ENCODE measurements at regions not wholly inside any gene's neighbourhood (a gene's known extent, or its start where the extent isn't known, plus 50 kb on each side); places are given as distances from the start of the nearest gene placed in this dataset.
"Not testable (repeated sequence)": the region's sequence is repeated elsewhere in the genome, so short reads cannot be mapped to it uniquely, and the experiment has no call there.

DNA sequence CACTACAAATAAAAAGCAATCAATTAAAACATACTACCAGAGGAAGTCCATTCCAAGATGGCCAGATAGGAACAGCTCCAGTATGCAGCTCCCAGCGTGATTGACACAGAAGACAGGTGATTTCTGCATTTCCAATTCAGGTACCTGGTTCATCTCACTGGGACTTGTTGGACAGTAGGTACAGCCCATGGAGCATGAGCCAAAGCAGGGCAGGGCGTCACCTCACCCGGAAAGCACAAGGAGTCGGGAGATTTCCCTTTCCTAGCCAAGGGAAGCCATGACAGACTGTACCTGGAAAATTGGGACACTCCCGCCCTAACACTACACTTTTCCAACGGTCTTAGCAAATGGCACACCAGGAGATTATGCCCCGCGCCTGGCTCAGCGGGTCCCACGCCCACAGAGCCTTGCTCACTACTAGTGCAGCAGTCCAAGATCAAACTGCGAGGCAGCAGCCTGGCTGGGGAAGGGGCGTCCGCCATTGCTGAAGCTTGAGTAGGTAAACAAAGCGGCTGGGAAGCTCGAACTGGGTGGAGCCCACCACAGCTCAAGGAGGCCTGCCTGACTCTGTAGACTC is 106.0 kb downstream of the BUD13 start:
- not testable (repeated sequence) for DNase-seq (ENCODE audit: low read depth)

GRCh38 chr11:116665523-116665922 is 107.3 kb downstream of the BUD13 start:
- DNase-seq (ENCODE audit: low read depth), result no peak

DNA sequence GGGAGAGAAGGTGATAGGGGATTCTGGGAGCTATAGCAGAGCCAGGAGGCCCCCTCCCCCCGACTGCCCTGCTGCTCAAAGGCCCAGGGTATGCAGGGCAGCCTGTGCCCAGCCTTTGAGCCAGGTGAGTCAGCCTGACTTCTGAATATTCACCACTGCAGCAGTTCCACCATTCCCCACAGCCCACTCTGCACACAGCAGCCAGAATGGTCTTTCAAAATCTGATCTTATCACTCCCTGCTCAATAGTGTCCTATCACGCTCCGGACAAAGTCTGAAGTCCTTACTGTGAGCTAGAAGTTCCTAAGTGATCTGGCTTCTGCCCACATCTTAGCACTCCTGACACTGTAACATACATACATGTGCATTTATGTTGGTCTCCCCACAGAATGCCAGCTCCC is 111.7 kb downstream of the BUD13 start:
- no peak for DNase-seq (ENCODE audit: low read depth)

- no peak for DNase-seq (ENCODE audit: low read depth)
These were observed 112.8 kb downstream of the BUD13 start for GRCh38 chr11:116660011-116660410.

DNA sequence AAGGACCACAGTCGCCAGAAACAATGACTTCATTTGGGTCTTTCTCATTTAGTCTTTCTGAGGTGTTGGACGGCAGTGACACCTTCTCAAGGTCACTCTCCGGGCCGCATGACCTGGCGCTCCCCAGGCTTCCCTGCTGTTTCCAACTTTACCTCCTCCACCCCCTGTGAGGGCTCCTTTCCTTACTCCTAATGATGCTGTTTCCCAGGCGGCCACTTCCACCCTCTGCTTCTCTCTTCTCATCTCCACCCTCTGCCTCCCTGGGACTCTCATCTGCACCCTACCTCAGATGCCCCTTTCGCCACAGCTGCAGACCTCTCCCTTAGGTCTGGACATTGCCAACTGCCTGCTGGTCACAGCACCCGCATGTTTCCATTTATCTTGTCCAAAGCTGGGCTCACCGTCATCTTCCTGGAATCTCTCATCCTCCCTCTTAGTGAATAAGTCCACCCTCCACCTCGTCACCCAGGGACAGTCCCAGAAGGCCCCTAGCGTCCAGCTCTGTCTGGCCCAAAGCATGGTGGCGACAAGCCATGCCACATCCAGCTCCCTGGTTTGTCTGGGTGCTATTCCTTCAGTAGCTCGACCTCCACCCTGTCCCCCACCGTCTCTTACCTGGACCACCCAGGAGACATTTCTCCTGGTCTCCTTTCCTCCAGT is 113.8 kb downstream of the BUD13 start:
- DNase-seq (ENCODE audit: low read depth), result no peak

DNA sequence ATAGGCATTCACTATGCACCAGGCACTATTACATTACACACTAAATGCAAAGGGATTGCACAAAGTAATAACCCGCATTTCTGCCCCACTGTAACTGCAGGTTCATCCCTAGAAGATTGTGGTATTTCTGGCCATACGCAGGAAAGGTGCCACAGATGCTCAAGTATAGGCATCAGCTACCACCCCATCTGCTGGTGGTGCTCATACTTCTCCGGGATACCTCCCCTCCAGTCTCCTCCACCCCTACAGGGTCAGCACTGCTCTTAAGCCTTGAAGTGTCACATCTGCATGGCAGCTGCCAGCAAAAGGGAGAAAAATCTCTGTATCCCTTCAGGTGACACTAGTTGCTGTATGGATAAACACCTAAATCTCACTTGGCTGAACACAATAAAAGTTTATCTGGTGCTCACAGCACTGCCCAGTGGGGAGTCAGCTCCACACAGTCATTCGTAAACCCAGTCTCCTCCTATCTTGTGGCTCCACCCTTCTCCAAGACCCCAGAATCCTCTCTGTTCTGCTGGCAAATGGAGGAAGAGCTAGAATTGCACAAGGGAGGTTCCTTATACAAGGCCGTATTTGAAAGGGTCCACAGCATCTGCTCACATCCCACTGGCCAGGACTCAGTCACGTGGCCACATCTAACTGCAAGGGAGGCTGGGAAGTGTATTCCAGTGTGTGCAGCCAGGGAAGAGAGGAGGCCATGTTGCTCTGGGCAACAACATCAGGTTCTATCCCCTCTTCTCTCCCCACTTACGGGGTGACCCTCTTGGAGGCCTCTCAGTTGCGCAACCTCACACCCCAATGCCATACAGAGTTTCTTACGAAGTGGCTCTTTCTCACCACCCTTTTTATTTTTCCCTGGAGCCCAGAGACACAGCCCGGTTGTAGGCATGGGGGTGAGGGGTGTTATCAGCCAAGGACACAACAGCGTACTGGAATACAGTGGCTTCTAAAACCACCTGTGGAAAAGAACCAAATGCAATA is 114.7 kb downstream of the BUD13 start:
- no peak for DNase-seq (ENCODE audit: low read depth)

DNA sequence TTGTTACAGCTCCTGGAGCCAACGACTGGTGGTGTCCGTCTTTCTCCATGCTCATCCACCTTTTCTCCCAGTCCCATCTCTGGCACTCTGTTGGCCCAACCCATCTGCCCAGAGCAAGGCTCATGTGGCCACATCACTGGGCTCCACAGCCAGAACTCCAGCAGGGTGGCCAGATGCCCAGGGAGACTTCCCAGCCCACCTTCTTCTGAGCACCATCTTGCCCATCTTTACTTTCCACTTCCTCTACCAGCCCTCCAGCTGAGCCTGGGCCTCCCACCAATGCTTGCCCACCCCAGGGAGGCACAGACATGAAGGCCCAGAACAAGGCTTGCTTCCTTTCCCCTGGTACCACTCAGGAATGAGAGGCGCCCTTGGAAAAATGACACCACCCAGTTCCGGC is 116.8 kb downstream of the BUD13 start:
- DNase-seq (ENCODE audit: low read depth), result no peak

- DNase-seq (ENCODE audit: low read depth), result no peak
These were observed 118.3 kb downstream of the BUD13 start for GRCh38 chr11:116654526-116654925.

- DNase-seq (ENCODE audit: low read depth), result no peak
These were observed 119.6 kb downstream of the BUD13 start for GRCh38 chr11:116653206-116653605.

DNA sequence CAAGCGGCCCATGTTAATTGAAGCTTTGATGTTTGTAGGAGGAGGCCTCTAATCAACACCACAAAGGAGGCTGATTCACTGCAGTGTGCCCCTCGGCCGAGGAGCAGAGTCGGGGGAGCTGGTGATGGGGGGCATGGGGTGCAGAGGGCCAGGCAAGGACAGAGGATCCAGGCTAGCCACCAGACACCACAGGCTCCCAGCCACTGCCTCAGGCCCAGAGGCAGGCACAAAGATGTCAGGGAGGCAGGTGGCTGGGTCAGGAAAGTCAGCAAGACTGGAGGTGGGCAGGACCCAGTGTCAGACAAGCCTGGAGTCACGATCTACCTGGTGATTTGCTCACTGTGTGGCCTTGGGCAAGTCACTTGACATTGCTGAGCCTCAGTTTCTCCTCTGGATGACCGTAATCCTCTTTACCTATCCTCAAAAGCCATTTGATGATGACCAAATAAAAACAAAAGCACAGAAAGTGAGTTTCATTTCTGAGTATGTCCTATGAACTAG is 121.0 kb downstream of the BUD13 start:
- DNase-seq (ENCODE audit: low read depth), result no peak

DNA sequence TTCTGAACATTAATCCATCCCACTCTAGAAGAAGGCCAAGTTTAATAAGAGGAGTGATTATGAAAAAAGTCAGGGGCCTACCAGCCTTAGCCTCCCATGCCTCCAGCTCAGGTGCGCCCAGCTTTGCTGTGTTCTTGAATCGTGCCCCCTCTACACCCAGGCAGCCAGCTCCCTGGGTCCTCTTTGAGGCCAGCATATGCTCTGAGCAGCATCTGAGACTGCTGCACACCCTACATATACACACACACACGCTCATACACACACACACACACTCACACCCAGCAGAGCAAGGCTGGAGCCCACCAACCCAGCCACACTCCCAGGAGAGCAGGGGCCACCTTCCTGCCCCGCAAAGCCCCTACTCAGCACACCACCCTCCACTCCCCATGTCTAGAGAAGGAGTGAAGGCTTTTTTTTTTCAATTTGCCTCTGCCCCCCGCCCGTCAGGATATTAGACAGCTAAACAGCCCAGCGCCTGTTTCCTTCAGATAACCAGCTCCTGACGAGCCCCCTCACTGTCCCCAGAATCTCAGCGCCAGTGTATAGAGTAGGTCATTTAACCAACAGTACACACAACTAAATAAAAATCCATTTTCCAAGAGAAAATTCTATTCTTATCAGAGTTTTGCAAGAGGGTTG is 121.6 kb downstream of the BUD13 start:
- DNase-seq (ENCODE audit: low read depth), result no peak

DNA sequence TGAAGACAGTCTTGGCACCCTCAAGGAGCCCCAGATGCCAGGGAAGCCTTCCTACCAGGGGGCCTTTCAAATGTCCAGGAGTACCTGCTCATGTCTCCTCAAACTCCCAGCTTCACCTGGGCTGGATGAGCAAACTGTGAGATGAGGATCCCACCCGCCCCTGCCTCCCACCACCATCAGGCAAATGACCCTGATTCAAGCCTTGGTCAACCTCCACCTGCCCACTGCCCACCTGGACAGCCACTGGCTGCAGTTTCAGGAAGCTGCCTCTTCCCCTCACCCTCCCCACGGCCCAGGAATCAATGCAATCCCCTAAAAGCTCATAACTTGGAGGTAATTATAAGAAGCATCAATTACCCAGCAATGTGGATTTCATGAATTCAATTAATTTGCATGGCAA is 122.7 kb downstream of the BUD13 start:
- DNase-seq (ENCODE audit: low read depth), result no peak

DNA sequence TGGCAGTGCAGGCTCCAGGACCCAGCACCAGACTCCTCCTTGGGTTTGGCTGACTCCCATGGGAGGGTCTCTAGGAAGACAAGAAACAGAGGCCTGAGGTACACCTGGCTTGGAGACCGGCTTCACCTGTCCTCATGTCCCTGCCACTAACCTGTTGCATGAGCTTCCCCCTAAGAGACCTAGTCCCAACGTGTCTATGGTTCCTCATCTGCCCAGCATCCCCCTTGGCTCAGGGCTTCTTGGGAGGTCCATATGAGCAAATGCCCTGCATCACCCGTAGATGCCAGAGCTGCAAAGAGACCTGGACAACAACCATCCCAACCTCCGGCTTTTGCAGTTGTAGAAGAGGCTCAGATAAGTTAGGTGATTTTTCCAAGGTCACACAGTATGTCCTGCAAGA is 123.5 kb downstream of the BUD13 start:
- no peak for DNase-seq (ENCODE audit: low read depth)

DNA sequence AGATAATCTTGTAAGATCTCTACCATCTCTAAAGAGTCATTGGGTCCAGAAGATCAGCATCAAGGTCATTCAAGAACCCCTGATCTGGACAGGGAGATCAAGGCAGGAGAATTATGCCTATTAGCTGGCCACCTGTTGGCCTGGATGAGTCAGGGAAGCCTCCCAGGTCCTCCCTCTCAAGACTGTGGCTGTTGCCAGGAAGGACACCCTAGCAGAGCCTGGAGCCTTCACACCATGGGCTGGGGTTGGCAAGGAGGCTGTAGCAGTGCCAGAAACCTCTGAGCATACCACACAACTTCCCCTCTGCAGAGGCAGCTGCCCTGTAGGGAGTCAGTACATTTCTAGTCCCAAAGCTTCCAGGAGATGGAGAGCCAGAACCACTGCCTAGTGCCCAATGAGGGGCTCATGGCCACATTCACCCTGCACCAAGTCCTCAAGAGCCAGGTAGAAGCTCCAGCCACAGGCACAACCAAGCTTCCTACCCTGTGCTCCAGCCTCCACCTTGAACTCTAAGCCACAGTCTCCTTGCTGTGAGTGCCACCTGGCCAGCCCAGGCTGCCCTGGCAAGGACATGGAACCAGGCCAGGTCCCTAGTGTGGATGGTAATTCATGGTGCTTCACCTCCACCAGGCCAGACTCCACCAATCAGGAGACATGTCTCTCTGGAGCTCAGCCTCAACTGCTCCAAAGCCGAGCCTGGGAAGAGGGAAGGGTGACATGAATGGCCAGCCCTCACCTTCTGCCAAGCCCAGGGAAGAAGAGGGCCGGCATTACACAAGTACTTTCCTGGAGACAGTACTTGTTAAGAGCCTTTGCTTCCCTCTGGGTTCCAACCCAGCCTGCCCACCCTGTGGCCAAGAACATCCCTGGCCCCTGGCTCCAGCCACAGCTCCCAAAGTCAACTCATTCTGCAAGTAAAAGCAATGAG is 124.3 kb downstream of the BUD13 start:
- no peak for DNase-seq (ENCODE audit: low read depth)

DNA sequence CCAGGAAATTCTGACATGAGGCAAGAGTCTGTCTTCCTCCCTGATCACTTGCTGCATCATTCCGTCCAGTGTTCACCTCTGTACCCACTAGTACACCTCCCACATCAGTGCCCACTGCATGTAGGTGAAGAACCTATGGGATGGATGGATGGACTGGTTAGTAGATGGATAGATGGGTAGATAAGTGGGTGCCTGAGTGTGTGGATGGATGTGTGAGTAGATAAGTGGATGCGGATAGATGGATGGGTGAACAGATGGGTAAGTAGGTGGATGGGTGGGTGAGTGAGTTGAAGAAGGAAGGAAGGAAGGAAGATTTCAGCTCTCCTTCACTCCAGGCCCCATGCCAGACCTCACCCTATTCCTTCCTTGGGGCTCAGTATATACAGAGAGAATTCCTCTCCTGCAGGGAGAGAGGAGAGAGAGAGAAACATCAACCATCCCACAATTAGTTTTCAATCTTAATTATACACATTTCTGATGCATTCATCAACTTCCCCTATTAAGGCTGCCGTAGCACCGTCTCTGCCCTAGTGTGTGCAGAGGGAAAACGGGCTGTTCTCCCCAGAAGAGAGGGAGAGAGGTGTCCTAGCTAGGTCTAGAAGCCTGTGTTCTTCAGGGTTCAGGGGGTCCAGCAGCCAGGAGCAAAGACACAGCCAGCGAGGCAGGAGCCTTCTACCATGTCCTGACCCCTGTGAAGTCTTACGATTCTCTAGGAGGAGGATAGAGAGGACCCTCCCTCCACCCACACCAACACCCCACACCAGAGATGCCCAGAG is 125.3 kb downstream of the BUD13 start:
- DNase-seq (ENCODE audit: low read depth), result no peak

DNA sequence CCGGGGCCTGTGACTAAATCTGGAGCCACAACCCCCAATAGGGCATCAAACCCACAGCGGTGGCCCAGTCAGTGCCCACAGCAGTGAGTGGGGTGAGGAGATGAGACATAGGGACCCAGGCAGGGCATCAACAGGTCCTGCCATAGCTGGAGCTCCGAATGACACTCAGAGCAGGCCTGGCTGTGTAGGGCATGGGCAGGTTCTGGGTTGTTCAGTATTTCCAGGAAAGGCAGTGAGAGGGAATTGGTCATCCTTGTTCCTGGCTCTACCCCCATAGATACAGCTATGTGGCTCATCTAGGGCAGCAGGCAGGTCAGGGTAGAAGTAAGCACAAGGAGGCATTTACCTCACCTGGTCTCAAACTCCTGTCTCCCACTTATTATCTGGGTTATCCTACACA is 126.6 kb downstream of the BUD13 start:
- DNase-seq (ENCODE audit: low read depth), result no peak

DNA sequence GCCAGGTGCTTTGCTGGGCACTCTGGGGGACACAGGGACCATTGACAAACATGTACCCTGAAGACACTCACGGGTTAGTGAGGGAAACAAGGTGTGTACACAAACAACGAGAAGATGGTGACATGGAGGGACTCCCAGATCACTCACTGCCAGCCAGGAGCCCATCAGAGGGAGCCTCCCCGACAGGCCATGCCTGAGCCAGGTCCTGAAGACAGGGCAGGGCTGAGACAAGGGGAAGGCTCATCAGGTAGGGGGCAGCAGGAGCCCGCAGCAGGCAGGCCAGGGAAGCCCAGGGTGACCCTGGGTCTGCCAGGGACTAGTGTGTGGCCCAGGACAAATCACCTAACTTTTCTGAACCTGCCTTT is 127.9 kb downstream of the BUD13 start:
- no peak for DNase-seq (ENCODE audit: low read depth)

- no peak for DNase-seq (ENCODE audit: low read depth)
These were observed 128.4 kb downstream of the BUD13 start for GRCh38 chr11:116644201-116644940.

DNA sequence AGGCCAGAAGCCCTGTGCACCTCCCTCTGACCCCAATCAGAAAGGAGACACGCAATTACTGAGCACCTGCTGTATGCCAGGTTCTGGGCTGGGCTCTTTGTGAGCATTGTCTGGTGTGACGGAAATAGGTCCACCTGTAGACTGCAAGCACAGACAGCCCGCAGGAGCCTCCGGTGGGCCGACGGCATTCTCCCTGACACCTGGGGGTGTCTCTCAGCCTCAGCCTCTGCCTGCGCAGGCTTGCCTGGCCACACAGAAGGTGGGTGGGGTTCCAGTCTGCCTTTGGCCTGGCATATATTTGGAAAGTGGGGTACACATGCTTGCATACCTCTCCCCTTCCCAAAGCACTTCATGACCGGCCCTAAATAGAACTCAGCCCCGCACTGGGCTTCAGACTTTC is 129.3 kb downstream of the BUD13 start:
- no peak for DNase-seq (ENCODE audit: low read depth)

DNA sequence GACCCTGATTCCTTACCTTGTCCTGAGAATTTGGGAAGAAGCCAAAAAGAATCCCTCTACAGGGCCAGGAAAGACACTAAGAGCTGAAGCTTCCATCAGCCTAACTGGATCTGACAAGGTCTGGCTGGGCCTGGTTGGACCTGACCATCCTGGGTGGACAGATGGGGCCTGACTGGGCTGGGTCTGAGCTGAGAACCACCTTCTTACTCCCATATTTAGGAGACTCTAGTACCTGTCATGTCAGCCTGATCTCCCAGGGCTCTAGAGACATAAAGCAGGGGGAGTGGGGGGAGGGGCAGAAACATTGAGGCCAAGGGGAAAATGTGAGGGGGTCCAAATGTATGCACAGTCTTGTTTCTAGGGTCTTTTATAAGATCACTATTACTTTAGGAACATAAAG is 129.9 kb downstream of the BUD13 start:
- DNase-seq (ENCODE audit: low read depth), result no peak

Data from stromal cell of bone marrow (primary cell).